Testis (tissue), 2 donors: ENCODE measurements at regions not wholly inside any gene's neighbourhood (a gene's known extent, or its start where the extent isn't known, plus 50 kb on each side); places are given as distances from the start of the nearest gene placed in this dataset.

Experiments
- DNase-seq: peaks from one replicate; pipeline ENCODE4 v3.0.0-alpha.2; 2019
- H3K27ac ChIP-seq, 2 donors: fragments of 200-600 bp; sonication (generic); one replicate each; pipeline ENCODE4 v1.5.1; 2019
- H3K27me3 ChIP-seq: fragments of 200-600 bp; sonication (generic); one replicate; pipeline ENCODE4 v1.5.1; 2019
- H3K36me3 ChIP-seq: fragments of 200-600 bp; sonication (generic); one replicate; pipeline ENCODE4 v1.5.1; 2017; ENCODE audit warnings: low read depth; ENCODE audit errors: missing control alignments
- H3K4me1 ChIP-seq: fragments of 200-600 bp; sonication (generic); one replicate; pipeline ENCODE4 v1.5.1; 2019
- H3K4me3 ChIP-seq, 2 donors: fragments of 200-600 bp; sonication (generic); one replicate each; pipeline ENCODE4 v1.5.1; 2017 to 2019
- H3K9me3 ChIP-seq: fragments of 200-600 bp; sonication (generic); one replicate; pipeline ENCODE4 v1.5.1; 2017
- CTCF ChIP-seq, 3 experiments: fragments of 450-650 bp in 2 of 3; fragments of 200-600 bp in 1 of 3; sonication (generic) in 1 of 3; IDR thresholded peaks; one replicate each; pipeline ENCODE4 v1.5.1; 2016 to 2019; ENCODE audit warnings: antibody characterized with exemption in 3 of 3, mild to moderate bottlenecking in 2 of 3, moderate library complexity in 1 of 3
- POLR2A ChIP-seq: fragments of 450-650 bp; IDR thresholded peaks from one replicate; pipeline ENCODE4 v1.6.1; 2017; ENCODE audit warnings: antibody characterized with exemption, mild to moderate bottlenecking, moderate library complexity
- WGBS, 2 donors: methylation state at CpG; one replicate each; pipeline ENCODE4 v1.1.5; 2018; 5-methylcytosine and 5-hydroxymethylcytosine counted together
- intact Hi-C: fragments of 100-400 bp; cut with DNase I; formaldehyde crosslinking; loops from one replicate; pipeline ENCODE4 v1.15.1; 2023; ENCODE audit warnings: low total_unique reads

- Histone ChIP-seq H3K27me3 (no peaks in the 10 kb centered on the region), H3K36me3 (no peaks in the 10 kb centered on the region), H3K9me3 (no peaks in the 10 kb centered on the region), H3K4me3 (no peak overlapping the region), H3K27ac (no peak overlapping the region), H3K4me1 (peaks cover 3% of the 10 kb centered on the region)
- WGBS, 2 donors = 89 to 90% methylated on average over 9 of the region's 9 CpGs
- DNase-seq = no peak
- TF ChIP-seq CTCF (IDR thresholded peaks at IDR 0.05) (no peak), POLR2A (no peak)
- intact Hi-C loops = no loop called here
Observed at GRCh38 chr5:68428231-68428811, 212.8 kb downstream of the PIK3R1 start.

- no peak for TF ChIP-seq CTCF (IDR thresholded peaks at IDR 0.05)
- Histone ChIP-seq H3K27ac (no peak overlapping the region), H3K4me1 (peaks cover 3% of the 10 kb centered on the region), H3K36me3 (no peaks in the 10 kb centered on the region), H3K27me3 (no peaks in the 10 kb centered on the region), H3K4me3 (no peak overlapping the region), H3K9me3 (no peaks in the 10 kb centered on the region)
- intact Hi-C loops = no loop called here
- 90% methylated on average over 2 of the region's 2 CpGs for WGBS, 2 donors
- no peak for DNase-seq
Observed at GRCh38 chr5:68429510-68429909, 214.0 kb downstream of the PIK3R1 start.

GRCh38 chr5:68430279-68430678 is 214.7 kb downstream of the PIK3R1 start:
- intact Hi-C loops = no loop called here
- WGBS, 2 donors = 43 to 61% methylated on average over 1 of the region's 1 CpG

GRCh38 chr5:68431186-68431585 is 215.6 kb downstream of the PIK3R1 start:
- Histone ChIP-seq H3K27ac (no peak overlapping the region), H3K4me3 (no peak overlapping the region), H3K27me3 (no peaks in the 10 kb centered on the region), H3K4me1 (peaks cover 3% of the 10 kb centered on the region), H3K36me3 (no peaks in the 10 kb centered on the region), H3K9me3 (no peaks in the 10 kb centered on the region)
- TF ChIP-seq POLR2A (no peak), CTCF (IDR thresholded peaks at IDR 0.05) (no peak)
- 96 to 100% methylated on average over 1 of the region's 1 CpG for WGBS, 2 donors
- intact Hi-C loops = no loop called here
- DNase-seq = no peak

More at GRCh38 chr5:68430279-68430678, 214.7 kb downstream of the PIK3R1 start:
- Histone ChIP-seq H3K27ac (no peak overlapping the region), H3K36me3 (no peaks in the 10 kb centered on the region), H3K4me3 (no peak overlapping the region), H3K4me1 (peaks cover 3% of the 10 kb centered on the region), H3K27me3 (no peaks in the 10 kb centered on the region), H3K9me3 (no peaks in the 10 kb centered on the region)
- no peak for TF ChIP-seq POLR2A
- no peak for TF ChIP-seq CTCF (IDR thresholded peaks at IDR 0.05)
- no peak for DNase-seq

- WGBS, 2 donors = 44 to 49% methylated on average over 6 of the region's 6 CpGs
- Histone ChIP-seq H3K4me3 (no peak overlapping the region), H3K4me1 (peaks cover 3% of the 10 kb centered on the region), H3K36me3 (no peaks in the 10 kb centered on the region), H3K27me3 (no peaks in the 10 kb centered on the region), H3K9me3 (no peaks in the 10 kb centered on the region), H3K27ac (no peak overlapping the region)
- intact Hi-C loops = no loop called here
- TF ChIP-seq CTCF (IDR thresholded peaks at IDR 0.05) (no peak), POLR2A (no peak)
- DNase-seq = no peak
Observed at GRCh38 chr5:68431601-68432337, 216.2 kb downstream of the PIK3R1 start.
